Kidney glomerular epithelial cell (primary cell): ENCODE measurements at regions not wholly inside any gene's neighbourhood (a gene's known extent, or its start where the extent isn't known, plus 50 kb on each side); places are given as distances from the start of the nearest gene placed in this dataset.

Experiments
- DNase-seq: peaks from one replicate; lab custom pipeline; 2025; lab: John Stamatoyannopoulos, UW

GRCh38 chr3:168889666-168890065 is 773.8 kb downstream of the MECOM start:
- peak; percentile 28 for DNase-seq

- DNase-seq = no peak
Observed at GRCh38 chr3:168888781-168889180, 774.7 kb downstream of the MECOM start.

- DNase-seq = peak; percentile 72
Observed at GRCh38 chr3:168885028-168885427, 778.5 kb downstream of the MECOM start.

- peak; percentile 85 for DNase-seq
Observed at GRCh38 chr3:168884353-168884903, 779.1 kb downstream of the MECOM start.

- no peak for DNase-seq
Observed at GRCh38 chr3:168883145-168883544, 780.4 kb downstream of the MECOM start.

- DNase-seq = no peak
Observed at GRCh38 chr3:168881804-168882203, 781.7 kb downstream of the MECOM start.

GRCh38 chr3:168878655-168879054 is 782.9 kb upstream of the GOLIM4 start:
- peak; percentile 49 for DNase-seq

GRCh38 chr3:168877899-168878298 is 782.2 kb upstream of the GOLIM4 start:
- peak; percentile 10 for DNase-seq

- DNase-seq = peak; percentile 78
Observed at GRCh38 chr3:168876346-168877035, 780.8 kb upstream of the GOLIM4 start.

GRCh38 chr3:168872826-168873225 is 777.1 kb upstream of the GOLIM4 start:
- no peak for DNase-seq

GRCh38 chr3:168870892-168871291 is 775.2 kb upstream of the GOLIM4 start:
- DNase-seq = peak; percentile 32

GRCh38 chr3:168865022-168865551 is 769.4 kb upstream of the GOLIM4 start:
- DNase-seq = peak; percentile 46

- DNase-seq = no peak
Observed at GRCh38 chr3:168864107-168865021, 768.6 kb upstream of the GOLIM4 start.

GRCh38 chr3:168863561-168863960 is 767.8 kb upstream of the GOLIM4 start:
- peak; percentile 85 for DNase-seq

- no peak for DNase-seq
Observed at GRCh38 chr3:168862466-168862865, 766.7 kb upstream of the GOLIM4 start.

GRCh38 chr3:168860592-168860991 is 764.9 kb upstream of the GOLIM4 start:
- no peak for DNase-seq

GRCh38 chr3:168860028-168860427 is 764.3 kb upstream of the GOLIM4 start:
- DNase-seq = no peak

GRCh38 chr3:168859574-168859973 is 763.9 kb upstream of the GOLIM4 start:
- no peak for DNase-seq

GRCh38 chr3:168859143-168859542 is 763.4 kb upstream of the GOLIM4 start:
- DNase-seq = peak; percentile 29

GRCh38 chr3:168858327-168858726 is 762.6 kb upstream of the GOLIM4 start:
- no peak for DNase-seq

GRCh38 chr3:168850109-168850508 is 754.4 kb upstream of the GOLIM4 start:
- no peak for DNase-seq

- peak; percentile 20 for DNase-seq
Observed at GRCh38 chr3:168847291-168847883, 751.7 kb upstream of the GOLIM4 start.
